ENCODE measurements at regions not wholly inside any gene's neighbourhood (a gene's known extent, or its start where the extent isn't known, plus 50 kb on each side); places are given as distances from the start of the nearest gene placed in this dataset.
A peak's percentile ranks its signal among the peaks of the same experiment; 100 is the strongest.

- DNase-seq = no peak
- intact Hi-C loops (cut with DNase I) = no loop called here
These were observed 173.5 kb downstream of the BAMBI start for GRCh38 chr10:28850784-28851183.

DNA sequence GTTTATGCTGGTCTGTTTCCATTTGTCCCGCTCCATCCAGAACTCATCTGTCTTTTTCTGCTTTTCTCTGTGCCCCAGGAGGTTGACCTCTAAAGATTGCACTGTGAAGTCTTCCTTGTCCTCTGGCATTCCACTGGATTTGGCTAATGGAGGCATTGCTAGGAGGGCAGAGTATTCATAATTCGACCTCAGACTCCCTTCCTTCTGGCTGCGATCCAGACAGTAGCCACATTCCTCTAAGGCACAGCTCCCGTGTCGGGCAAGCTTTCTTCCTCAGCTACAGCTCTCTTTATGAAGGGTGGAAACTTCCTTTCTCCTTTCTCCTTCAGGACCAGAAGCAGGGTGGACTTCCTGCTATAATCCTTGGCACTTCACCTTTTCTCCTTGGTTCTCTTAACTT, 175.9 kb downstream of the BAMBI start:
- DNase-seq = no peak
- intact Hi-C loops (cut with DNase I) = no loop called here

GRCh38 chr10:28857164-28857563, 179.8 kb downstream of the BAMBI start:
- intact Hi-C loops (cut with DNase I) = no loop called here

GRCh38 chr10:28858646-28859045, 181.3 kb downstream of the BAMBI start:
- intact Hi-C loops (cut with DNase I) = no loop called here
- DNase-seq = no peak

More at GRCh38 chr10:28857164-28857563, 179.8 kb downstream of the BAMBI start:
- no peak for DNase-seq

- DNase-seq = no peak
- intact Hi-C loops (cut with DNase I) = no loop called here
These were observed 182.5 kb downstream of the BAMBI start for GRCh38 chr10:28859791-28860190.

DNA sequence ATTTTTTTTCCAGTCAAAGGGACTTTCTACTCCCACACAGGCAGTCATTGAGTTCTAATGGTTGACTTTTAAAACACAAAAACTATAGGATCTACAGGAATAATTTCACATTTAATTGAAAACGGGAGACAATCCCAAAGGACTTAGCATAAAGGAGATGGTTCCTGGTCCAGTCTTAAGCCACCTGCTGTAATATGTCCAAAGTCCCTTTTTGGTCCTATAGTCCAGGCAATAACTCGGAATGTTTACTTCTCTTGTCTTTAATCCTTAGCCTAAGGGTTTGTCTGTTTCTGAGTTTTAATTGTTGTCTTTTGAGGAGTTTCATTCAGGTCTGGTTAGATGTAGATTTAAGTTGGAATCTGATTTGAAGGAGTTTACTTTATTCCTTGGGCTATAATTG, 184.9 kb downstream of the BAMBI start:
- intact Hi-C loops (cut with DNase I) = no loop called here
- no peak for DNase-seq

- intact Hi-C loops (cut with DNase I) = no loop called here
These were observed 192.4 kb downstream of the BAMBI start for GRCh38 chr10:28869606-28870201.

GRCh38 chr10:28871665-28872064, 194.3 kb downstream of the BAMBI start:
- no peak for DNase-seq
- intact Hi-C loops (cut with DNase I) = no loop called here

More at GRCh38 chr10:28869606-28870201, 192.4 kb downstream of the BAMBI start:
- DNase-seq = no peak

GRCh38 chr10:28872587-28873165, 195.4 kb downstream of the BAMBI start:
- intact Hi-C loops (cut with DNase I) = no loop called here
- DNase-seq = no peak

GRCh38 chr10:28873540-28873939, 196.2 kb downstream of the BAMBI start:
- no peak for DNase-seq
- intact Hi-C loops (cut with DNase I) = no loop called here

DNA sequence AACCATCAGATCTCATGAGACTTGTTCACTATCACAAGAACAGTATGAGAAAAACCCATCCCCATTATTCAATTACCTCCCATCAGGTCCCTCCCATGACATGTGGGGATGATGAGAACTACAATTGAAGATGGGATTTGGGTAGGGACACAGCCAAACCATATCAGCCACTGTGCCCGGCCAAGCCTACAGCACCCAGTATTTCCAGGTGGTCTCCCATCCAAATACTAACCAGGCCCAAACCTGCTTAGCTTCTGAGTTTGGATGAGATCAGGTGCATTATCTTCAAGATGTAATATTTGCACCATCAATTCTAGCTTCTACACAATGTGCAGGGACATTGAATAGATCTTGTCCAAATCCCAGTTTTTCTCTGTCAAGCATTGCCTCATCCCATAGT, 196.9 kb downstream of the BAMBI start:
- intact Hi-C loops (cut with DNase I) = no loop called here
- no peak for DNase-seq

DNA sequence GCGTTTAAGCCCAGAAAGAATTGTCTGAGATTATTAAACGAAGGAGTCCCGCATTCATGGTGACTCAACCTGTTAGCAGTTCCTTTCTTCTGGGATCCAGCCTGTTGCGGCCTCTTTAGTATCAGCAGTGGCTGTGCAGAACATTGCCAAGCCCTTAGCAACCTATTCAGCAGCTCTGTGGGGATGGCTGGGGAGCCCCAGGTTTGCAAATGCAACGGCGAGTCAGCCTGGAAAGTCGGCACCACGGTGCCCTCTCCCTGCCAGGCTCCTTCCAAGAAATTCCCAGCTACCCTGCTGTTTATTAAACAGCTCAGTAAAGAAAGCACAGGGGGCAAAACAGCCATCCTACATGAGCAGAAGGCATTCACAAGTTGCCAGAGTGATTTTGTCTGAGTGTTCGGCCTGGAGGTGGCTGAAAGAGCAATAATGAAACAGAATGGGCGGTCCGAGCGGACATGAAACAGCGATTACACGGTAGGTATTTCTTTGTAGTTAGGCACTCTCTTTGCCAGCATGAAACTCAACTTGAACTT, 198.3 kb downstream of the BAMBI start:
- intact Hi-C loops (cut with DNase I) = loop anchor here (5.0 kb wide), 1 partner anchor 213 kb away; no protein-coding TSS in a partner anchor
- DNase-seq = peak in 6 of 10 donors; percentile 11 to 86 (median 35)

DNA sequence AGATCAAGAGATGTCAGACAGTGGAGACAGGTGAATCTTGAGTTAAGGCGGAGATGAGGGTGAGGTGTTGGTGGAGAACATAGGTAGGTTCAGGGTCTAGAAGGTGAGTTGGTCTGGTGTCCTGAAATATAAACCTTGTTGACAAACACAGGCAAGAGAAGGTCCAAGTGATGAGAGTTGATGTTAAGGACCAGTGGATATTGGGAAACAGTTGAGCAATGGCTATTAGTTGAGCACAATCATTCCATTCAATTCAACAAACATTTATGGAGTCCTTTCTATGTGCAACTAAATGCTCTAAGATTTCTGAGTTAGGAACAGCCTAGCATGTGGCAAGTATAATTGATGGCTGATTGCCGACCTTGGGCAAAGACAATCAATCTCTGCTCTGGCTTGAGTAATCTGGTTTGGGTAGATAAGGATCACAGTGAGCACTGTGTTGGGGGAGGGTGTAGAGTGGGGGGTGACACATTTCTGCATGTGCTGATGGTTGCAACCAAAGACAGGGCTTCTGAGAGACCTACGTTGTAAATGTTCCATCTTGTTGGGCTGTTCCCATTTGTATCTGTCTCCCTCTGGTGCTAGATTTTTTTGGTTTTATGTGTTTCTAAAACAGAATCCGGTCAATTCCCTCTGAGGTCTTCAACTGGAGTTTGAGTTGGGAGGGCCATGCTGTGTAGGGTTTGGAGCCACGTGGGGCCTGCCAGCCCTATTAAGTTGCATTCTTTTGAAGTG, 201.1 kb downstream of the BAMBI start:
- no peak for DNase-seq
- intact Hi-C loops (cut with DNase I) = loop anchor here (2.0 to 5.0 kb wide), 2 partner anchors 202 to 216 kb away; partner anchors contain the start of gene BAMBI

GRCh38 chr10:28879246-28879645, 201.9 kb downstream of the BAMBI start:
- DNase-seq = no peak
- intact Hi-C loops (cut with DNase I) = loop anchor here (2.0 to 5.0 kb wide), 2 partner anchors 202 to 217 kb away; partner anchors contain the start of gene BAMBI

DNA sequence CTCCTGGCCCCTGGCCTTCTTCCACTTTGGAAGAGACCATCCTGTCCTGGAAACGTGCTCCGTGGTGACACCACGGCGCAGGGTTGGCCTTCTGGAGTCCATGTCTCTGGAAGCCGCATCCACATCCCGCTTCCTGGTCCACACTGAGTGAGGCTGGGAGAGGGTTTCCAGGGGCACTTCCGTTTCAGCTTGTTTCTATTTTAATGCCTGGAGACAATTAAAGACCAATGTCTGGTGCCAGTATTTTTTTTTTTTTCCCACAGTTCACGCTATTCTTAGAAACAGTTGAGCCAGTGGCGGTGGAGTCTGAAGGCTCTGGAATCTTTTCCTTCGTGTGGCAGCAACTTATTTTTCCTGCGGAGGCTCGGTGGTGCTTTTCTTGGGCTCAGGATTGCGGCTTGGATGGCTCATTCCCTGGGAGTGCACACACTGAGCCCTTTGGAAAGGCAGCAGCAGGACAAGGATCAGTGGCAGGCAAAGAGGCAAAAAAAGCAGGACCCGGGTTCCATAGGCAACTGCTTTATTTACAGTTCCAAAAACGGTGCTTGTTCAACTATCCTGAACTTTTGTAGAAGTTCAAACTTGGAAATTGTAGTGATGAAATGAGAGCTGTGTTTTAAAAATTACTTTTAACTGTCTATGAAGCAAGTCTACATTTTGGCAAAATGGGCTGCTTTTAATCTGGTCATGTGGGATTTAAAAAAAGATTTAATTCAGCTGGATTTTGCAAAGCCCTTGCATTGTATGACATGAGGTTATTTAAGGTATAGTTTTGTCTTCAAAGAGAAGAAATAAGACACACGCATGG, 202.8 kb downstream of the BAMBI start:
- intact Hi-C loops (cut with DNase I) = loop anchor here (2.0 to 5.0 kb wide), 2 partner anchors 203 to 218 kb away; partner anchors contain the start of gene BAMBI
- DNase-seq = no peak

- intact Hi-C loops (cut with DNase I) = no loop called here
- DNase-seq = no peak
These were observed 203.3 kb downstream of the BAMBI start for GRCh38 chr10:28880683-28880950.

DNA sequence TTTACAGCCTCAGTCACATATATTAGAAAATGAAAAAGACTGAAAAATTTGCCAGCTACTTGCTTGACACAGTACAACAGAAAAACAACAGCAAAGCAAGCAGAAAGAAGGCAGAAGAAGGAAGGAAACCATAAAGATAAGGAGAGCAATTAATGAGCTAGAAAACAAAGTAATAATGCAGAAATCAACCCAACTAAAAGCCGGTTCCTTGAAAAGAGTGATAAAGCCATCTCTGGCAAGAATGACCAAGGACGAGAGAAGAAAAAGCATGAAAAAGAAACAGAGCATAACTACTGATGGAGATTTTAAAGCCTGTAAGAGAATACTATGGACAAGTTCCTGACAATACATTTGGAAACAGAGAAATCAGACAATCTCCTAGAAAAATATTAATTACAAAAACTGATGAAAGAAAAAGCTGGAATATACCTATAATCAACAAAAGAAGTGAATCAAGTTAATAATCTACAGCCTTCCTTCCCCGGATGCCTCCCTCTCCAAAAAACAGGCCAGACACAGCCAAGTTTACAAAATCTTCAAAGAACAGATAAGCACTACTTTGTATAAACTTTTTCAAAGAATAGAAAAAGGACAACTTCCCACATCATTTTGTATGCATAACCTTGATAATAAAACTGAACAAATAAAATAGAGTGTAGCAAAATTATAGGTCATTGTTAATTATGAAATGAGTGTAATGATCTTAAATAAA, 204.0 kb downstream of the BAMBI start:
- intact Hi-C loops (cut with DNase I) = no loop called here
- DNase-seq = no peak

- intact Hi-C loops (cut with DNase I) = no loop called here
- no peak for DNase-seq
These were observed 206.6 kb downstream of the BAMBI start for GRCh38 chr10:28883741-28884423.

GRCh38 chr10:28890121-28890950, 213.0 kb downstream of the BAMBI start:
- intact Hi-C loops (cut with DNase I) = no loop called here
- no peak for DNase-seq
